ENCODE measurements at regions not wholly inside any gene's neighbourhood (a gene's known extent, or its start where the extent isn't known, plus 50 kb on each side); places are given as distances from the start of the nearest gene placed in this dataset.

- Histone ChIP-seq H3K9ac (ENCODE audit: low read length) (no peak overlapping the region), H3K4me1 (ENCODE audit: low read length) (no peaks in the 10 kb centered on the region; the same call in 1 of the 2 replicates), H3K9me2 (replicated peaks; ENCODE audit: insufficient read depth, low read length) (no peaks in the 10 kb centered on the region), H3K27me3 (replicated peaks; ENCODE audit: insufficient read depth, low read length) (no peaks in the 10 kb centered on the region), H3K4me3 (ENCODE audit: low read length) (no peak overlapping the region), H3K4me2 (ENCODE audit: low read depth, low read length) (no peak overlapping the region), H4K20me1 (ENCODE audit: insufficient read depth, low read length) (no peaks in the 10 kb centered on the region), H3F3A (ENCODE audit: insufficient read depth, low read length) (no peaks in the 10 kb centered on the region), H3K9me3 (replicated peaks; ENCODE audit: insufficient read depth, low read length) (no peaks in the 10 kb centered on the region), H3K79me2 (ENCODE audit: low read length) (no peaks in the 10 kb centered on the region), H3K27ac (ENCODE audit: low read length) (no peak overlapping the region), H2AFZ (ENCODE audit: low read length) (no peak overlapping the region), H3K36me3 (replicated peaks; ENCODE audit: insufficient read depth, low read length) (no peaks in the 10 kb centered on the region)
- no peak for DNase-seq
- TF ChIP-seq EZH2phosphoT487 (IDR thresholded peaks at IDR 0.05; ENCODE audit: low read length) (no peak), CTCF (IDR thresholded peaks at IDR 0.05; ENCODE audit: low read length) (no peak), EZH2 (optimal IDR thresholded peaks at IDR 0.05; ENCODE audit: low read depth, low read length) (no peak)
Measured at GRCh38 chr6:168968801-168969200, 284.8 kb downstream of the THBS2 start.

- no peaks in the 10 kb centered on the region; the same call in 1 of the 2 replicates for H3K4me1 ChIP-seq (ENCODE audit: low read length)
- no peak overlapping the region for H3K4me3 ChIP-seq (ENCODE audit: low read length)
- H3K79me2 ChIP-seq (ENCODE audit: low read length): no peaks in the 10 kb centered on the region
- no peak for TF ChIP-seq EZH2 (optimal IDR thresholded peaks at IDR 0.05; ENCODE audit: low read depth, low read length)
- no peak for TF ChIP-seq EZH2phosphoT487 (IDR thresholded peaks at IDR 0.05; ENCODE audit: low read length)
- no peak for TF ChIP-seq CTCF (IDR thresholded peaks at IDR 0.05; ENCODE audit: low read length)
- H2AFZ ChIP-seq (ENCODE audit: low read length): no peak overlapping the region
- no peaks in the 10 kb centered on the region for H3K27me3 ChIP-seq (replicated peaks; ENCODE audit: insufficient read depth, low read length)
- no peaks in the 10 kb centered on the region for H3K9me2 ChIP-seq (replicated peaks; ENCODE audit: insufficient read depth, low read length)
- H3F3A ChIP-seq (ENCODE audit: insufficient read depth, low read length): no peaks in the 10 kb centered on the region
- no peaks in the 10 kb centered on the region for H4K20me1 ChIP-seq (ENCODE audit: insufficient read depth, low read length)
- H3K4me2 ChIP-seq (ENCODE audit: low read depth, low read length): no peak overlapping the region
- DNase-seq: peak; percentile 73
- H3K9ac ChIP-seq (ENCODE audit: low read length): no peak overlapping the region
- no peaks in the 10 kb centered on the region for H3K36me3 ChIP-seq (replicated peaks; ENCODE audit: insufficient read depth, low read length)
- no peak overlapping the region for H3K27ac ChIP-seq (ENCODE audit: low read length)
- H3K9me3 ChIP-seq (replicated peaks; ENCODE audit: insufficient read depth, low read length): no peaks in the 10 kb centered on the region
Measured at GRCh38 chr6:168968228-168968627, 285.4 kb downstream of the THBS2 start.

- TF ChIP-seq EZH2phosphoT487 (IDR thresholded peaks at IDR 0.05; ENCODE audit: low read length) (no peak), CTCF (IDR thresholded peaks at IDR 0.05; ENCODE audit: low read length) (no peak), EZH2 (optimal IDR thresholded peaks at IDR 0.05; ENCODE audit: low read depth, low read length) (no peak)
- H3K9me3 ChIP-seq (replicated peaks; ENCODE audit: insufficient read depth, low read length): no peaks in the 10 kb centered on the region
- no peaks in the 10 kb centered on the region for H3K9me2 ChIP-seq (replicated peaks; ENCODE audit: insufficient read depth, low read length)
- no peak overlapping the region for H3K4me3 ChIP-seq (ENCODE audit: low read length)
- no peaks in the 10 kb centered on the region for H3K27me3 ChIP-seq (replicated peaks; ENCODE audit: insufficient read depth, low read length)
- no peaks in the 10 kb centered on the region for H3K36me3 ChIP-seq (replicated peaks; ENCODE audit: insufficient read depth, low read length)
- H4K20me1 ChIP-seq (ENCODE audit: insufficient read depth, low read length): no peaks in the 10 kb centered on the region
- H2AFZ ChIP-seq (ENCODE audit: low read length): no peak overlapping the region
- no peaks in the 10 kb centered on the region for H3K79me2 ChIP-seq (ENCODE audit: low read length)
- no peaks in the 10 kb centered on the region for H3F3A ChIP-seq (ENCODE audit: insufficient read depth, low read length)
- H3K9ac ChIP-seq (ENCODE audit: low read length): no peak overlapping the region
- no peaks in the 10 kb centered on the region; the same call in 1 of the 2 replicates for H3K4me1 ChIP-seq (ENCODE audit: low read length)
- H3K4me2 ChIP-seq (ENCODE audit: low read depth, low read length): no peak overlapping the region
- no peak for DNase-seq
- no peak overlapping the region for H3K27ac ChIP-seq (ENCODE audit: low read length)
Measured at GRCh38 chr6:168967281-168967925, 286.2 kb downstream of the THBS2 start.
